Keratinocyte (primary cell): ENCODE measurements at regions not wholly inside any gene's neighbourhood (a gene's known extent, or its start where the extent isn't known, plus 50 kb on each side); places are given as distances from the start of the nearest gene placed in this dataset.

Experiments used
- DNase-seq: peaks from one replicate; pipeline ENCODE4 v3.0.0-alpha.2; 2011; ENCODE audit warnings: low read depth, missing footprints, low spot score
- FAIRE-seq: peaks from 2 replicates; lab custom pipeline; 2011; peaks lifted over from hg19 to GRCh38; lab: Jason Lieb, UNC
- H2AFZ ChIP-seq: 2 replicates; pipeline ENCODE4 v1.6.0; 2012; ENCODE audit warnings: low read length, control low read depth, inconsistent platforms; ENCODE audit not compliant: control insufficient read depth
- H3K27ac ChIP-seq: 2 replicates; pipeline ENCODE4 v1.5.1; 2011; ENCODE audit warnings: low read length; ENCODE audit not compliant: control insufficient read depth, insufficient read depth
- H3K27me3 ChIP-seq: 3 replicates; pipeline ENCODE4 v1.6.0; 2011; ENCODE audit warnings: low read length; ENCODE audit not compliant: control insufficient read depth, insufficient read depth; ENCODE audit errors: extremely low read depth
- H3K36me3 ChIP-seq, 2 experiments: 2 replicates in 1 of 2; 3 replicates in 1 of 2; pipeline ENCODE4 v1.5.1; 2011; ENCODE audit warnings: low read length in 2 of 2, mild to moderate bottlenecking in 1 of 2; ENCODE audit not compliant: control insufficient read depth in 2 of 2, insufficient read depth in 2 of 2; ENCODE audit errors: extremely low read depth in 1 of 2
- H3K4me1 ChIP-seq: 3 replicates; pipeline ENCODE4 v1.5.1; 2011; ENCODE audit warnings: low read length; ENCODE audit not compliant: control insufficient read depth, insufficient read depth; ENCODE audit errors: extremely low read depth
- H3K4me2 ChIP-seq: 3 replicates; pipeline ENCODE4 v1.6.0; 2011; ENCODE audit warnings: low read depth, low read length; ENCODE audit not compliant: control insufficient read depth, insufficient read depth; ENCODE audit errors: extremely low read depth
- H3K4me3 ChIP-seq, 3 experiments: fragments of 200-600 bp in 1 of 3; sonication (generic) in 1 of 3; 2 replicates in 2 of 3; 3 replicates in 1 of 3; pipeline ENCODE4 v1.5.1; 2011 to 2016; ENCODE audit warnings: low read length in 3 of 3, mild to moderate bottlenecking in 3 of 3, control low read depth in 2 of 3, inconsistent platforms in 1 of 3, low read depth in 1 of 3, mixed read lengths in 1 of 3, mixed run types in 1 of 3, moderate library complexity in 1 of 3; ENCODE audit not compliant: control insufficient read depth in 2 of 3, insufficient read depth in 2 of 3; ENCODE audit errors: extremely low read depth in 1 of 3
- H3K79me2 ChIP-seq: 2 replicates; pipeline ENCODE4 v1.6.0; 2012; ENCODE audit warnings: low read length; ENCODE audit not compliant: control insufficient read depth, insufficient read depth
- H3K9ac ChIP-seq: 3 replicates; pipeline ENCODE4 v1.6.0; 2011; ENCODE audit warnings: low read length; ENCODE audit not compliant: control insufficient read depth, insufficient read depth; ENCODE audit errors: extremely low read depth
- H3K9me1 ChIP-seq: 3 replicates; pipeline ENCODE4 v1.6.0; 2011; ENCODE audit warnings: low read length; ENCODE audit not compliant: control insufficient read depth, insufficient read depth; ENCODE audit errors: extremely low read depth
- H3K9me3 ChIP-seq: 2 replicates; pipeline ENCODE4 v1.5.1; 2012; ENCODE audit warnings: low read depth, low read length; ENCODE audit not compliant: control insufficient read depth
- H4K20me1 ChIP-seq: 3 replicates; pipeline ENCODE4 v1.6.0; 2011; ENCODE audit warnings: low read length; ENCODE audit not compliant: control insufficient read depth, insufficient read depth; ENCODE audit errors: extremely low read depth
- CTCF ChIP-seq, 3 experiments: IDR thresholded peaks in 1 of 3; conservative IDR thresholded peaks in 1 of 3; optimal IDR thresholded peaks in 1 of 3; 2 replicates in 2 of 3; 3 replicates in 1 of 3; pipeline versions ENCODE3 to v1.5.1; 2011; ENCODE audit warnings: low read length in 3 of 3, mild to moderate bottlenecking in 3 of 3, moderate library complexity in 2 of 3, control low read depth in 1 of 3, inconsistent platforms in 1 of 3; ENCODE audit not compliant: insufficient read depth in 2 of 3; ENCODE audit errors: extremely low read depth in 1 of 3
- EZH2 ChIP-seq: IDR thresholded peaks from one replicate; pipeline ENCODE4 v1.6.1; 2012; ENCODE audit warnings: inconsistent platforms, mild to moderate bottlenecking, low read length, moderate library complexity
- dilution Hi-C: fragments of 300-500 bp; cut with MboI; formaldehyde crosslinking; loops from one replicate; pipeline ENCODE4 v1.7.0; 2020; ENCODE audit warnings: low sequenced_read_pairs; ENCODE audit not compliant: extremely low pct_ligation_motif_present

GRCh38 chr9:91011891-91012290, 210.3 kb downstream of the SYK start:
- DNase-seq (no peak), FAIRE-seq (no peak)
- no peaks in the 10 kb centered on the region for H3K27me3 ChIP-seq
- no peaks in the 10 kb centered on the region for H3K4me1 ChIP-seq
- no peaks in the 10 kb centered on the region for H4K20me1 ChIP-seq
- no peaks in the 10 kb centered on the region for H3K9me1 ChIP-seq
- no peak for TF ChIP-seq EZH2
- no peak for TF ChIP-seq CTCF (optimal IDR thresholded peaks at IDR 0.05 in 1 of 3, IDR thresholded peaks at IDR 0.05 in 1 of 3, conservative IDR thresholded peaks at IDR 0.05 in 1 of 3; ENCODE audit: extremely low read depth in 1 of 3, insufficient read depth in 2 of 3, low read length in 3 of 3)
- H3K9me3 ChIP-seq = no peaks in the 10 kb centered on the region
- no peak overlapping the region for H3K9ac ChIP-seq
- dilution Hi-C loops = no loop called here
- no peak overlapping the region for H3K4me3 ChIP-seq
- H3K27ac ChIP-seq = no peak overlapping the region
- no peak overlapping the region for H2AFZ ChIP-seq
- H3K4me2 ChIP-seq = no peak overlapping the region
- H3K79me2 ChIP-seq = no peaks in the 10 kb centered on the region
- no peaks in the 10 kb centered on the region for H3K36me3 ChIP-seq

- DNase-seq (no peak), FAIRE-seq (no peak)
- H3K4me1 ChIP-seq = no peaks in the 10 kb centered on the region
- no peak overlapping the region for H2AFZ ChIP-seq
- H3K9ac ChIP-seq = no peak overlapping the region
- H3K4me3 ChIP-seq = no peak overlapping the region
- H3K36me3 ChIP-seq = no peaks in the 10 kb centered on the region
- H3K27me3 ChIP-seq = no peaks in the 10 kb centered on the region
- no peaks in the 10 kb centered on the region for H3K9me3 ChIP-seq
- no peak overlapping the region for H3K27ac ChIP-seq
- H3K79me2 ChIP-seq = no peaks in the 10 kb centered on the region
- dilution Hi-C loops = no loop called here
- no peaks in the 10 kb centered on the region for H3K9me1 ChIP-seq
- no peak overlapping the region for H3K4me2 ChIP-seq
- no peaks in the 10 kb centered on the region for H4K20me1 ChIP-seq
- TF ChIP-seq EZH2 (no peak), CTCF (optimal IDR thresholded peaks at IDR 0.05 in 1 of 3, IDR thresholded peaks at IDR 0.05 in 1 of 3, conservative IDR thresholded peaks at IDR 0.05 in 1 of 3; ENCODE audit: extremely low read depth in 1 of 3, insufficient read depth in 2 of 3, low read length in 3 of 3) (no peak)
Observed at GRCh38 chr9:91012933-91013841, 211.6 kb downstream of the SYK start.
